Activated CD8-positive, alpha-beta memory T cell treated with anti-CD3 and anti-CD28 coated beads for 36 hours (primary cell): ENCODE measurements at regions not wholly inside any gene's neighbourhood (a gene's known extent, or its start where the extent isn't known, plus 50 kb on each side); places are given as distances from the start of the nearest gene placed in this dataset.
"Not testable (repeated sequence)": the region's sequence is repeated elsewhere in the genome, so short reads cannot be mapped to it uniquely, and the experiment has no call there.

Source experiments
- CTCF ChIA-PET: fragments of 350-600 bp; sonication (Branson Sonifier 250); formaldehyde crosslinking; loops from one replicate; lab custom pipeline; 2021; ENCODE audit warnings: antibody characterized with exemption; lab: Charles Lee
- POLR2A ChIA-PET: fragments of 350-600 bp; sonication (Branson Sonifier 250); formaldehyde crosslinking; loops from one replicate; lab custom pipeline; 2021; ENCODE audit warnings: antibody characterized with exemption; lab: Charles Lee

GRCh38 chr7:81045491-81046030 is 126.7 kb upstream of the SEMA3C start:
- CTCF ChIA-PET, result no interaction called here
- POLR2A ChIA-PET, result no interaction called here

- CTCF ChIA-PET, POLR2A ChIA-PET: not testable (repeated sequence)
Measured at GRCh38 chr7:81042646-81043045, 123.8 kb upstream of the SEMA3C start.

- ChIA-PET CTCF (no interaction called here), POLR2A (no interaction called here)
Measured at GRCh38 chr7:81040496-81040895, 121.6 kb upstream of the SEMA3C start.

GRCh38 chr7:81036871-81037270 is 118.0 kb upstream of the SEMA3C start:
- CTCF ChIA-PET, result no interaction called here

GRCh38 chr7:81036057-81036456 is 117.2 kb upstream of the SEMA3C start:
- POLR2A ChIA-PET, result no interaction called here
- CTCF ChIA-PET, result no interaction called here

More at GRCh38 chr7:81036871-81037270, 118.0 kb upstream of the SEMA3C start:
- POLR2A ChIA-PET, result no interaction called here

- ChIA-PET CTCF (no interaction called here), POLR2A (no interaction called here)
Measured at GRCh38 chr7:81031996-81032395, 113.1 kb upstream of the SEMA3C start.

- CTCF ChIA-PET, result no interaction called here
- POLR2A ChIA-PET, result no interaction called here
Measured at GRCh38 chr7:81031243-81031642, 112.4 kb upstream of the SEMA3C start.

GRCh38 chr7:81030472-81030871 is 111.6 kb upstream of the SEMA3C start:
- ChIA-PET CTCF (no interaction called here), POLR2A (no interaction called here)

- POLR2A ChIA-PET, result no interaction called here
- CTCF ChIA-PET, result no interaction called here
Measured at GRCh38 chr7:81029511-81029910, 110.7 kb upstream of the SEMA3C start.

GRCh38 chr7:81025360-81025759 is 106.5 kb upstream of the SEMA3C start:
- POLR2A ChIA-PET, result no interaction called here
- CTCF ChIA-PET, result no interaction called here

- ChIA-PET CTCF (no interaction called here), POLR2A (no interaction called here)
Measured at GRCh38 chr7:81014908-81015307, 96.1 kb upstream of the SEMA3C start.

- POLR2A ChIA-PET, result no interaction called here
Measured at GRCh38 chr7:81014266-81014665, 95.4 kb upstream of the SEMA3C start.

GRCh38 chr7:81013083-81013817 is 94.4 kb upstream of the SEMA3C start:
- ChIA-PET CTCF (no interaction called here), POLR2A (no interaction called here)

More at GRCh38 chr7:81014266-81014665, 95.4 kb upstream of the SEMA3C start:
- CTCF ChIA-PET, result no interaction called here

GRCh38 chr7:81008901-81009300 is 90.0 kb upstream of the SEMA3C start:
- ChIA-PET POLR2A (no interaction called here), CTCF (no interaction called here)

GRCh38 chr7:81007051-81007450 is 88.2 kb upstream of the SEMA3C start:
- ChIA-PET CTCF (no interaction called here), POLR2A (no interaction called here)

GRCh38 chr7:81005254-81005653 is 86.4 kb upstream of the SEMA3C start:
- CTCF ChIA-PET, result no interaction called here
- POLR2A ChIA-PET, result no interaction called here

- CTCF ChIA-PET, result no interaction called here
Measured at GRCh38 chr7:81004098-81004497, 85.2 kb upstream of the SEMA3C start.

GRCh38 chr7:81003326-81003725 is 84.5 kb upstream of the SEMA3C start:
- CTCF ChIA-PET, result no interaction called here
- POLR2A ChIA-PET, result no interaction called here

More at GRCh38 chr7:81004098-81004497, 85.2 kb upstream of the SEMA3C start:
- POLR2A ChIA-PET, result no interaction called here

- POLR2A ChIA-PET, result no interaction called here
- CTCF ChIA-PET, result no interaction called here
Measured at GRCh38 chr7:81002421-81002820, 83.6 kb upstream of the SEMA3C start.

- POLR2A ChIA-PET, result no interaction called here
- CTCF ChIA-PET, result no interaction called here
Measured at GRCh38 chr7:80999771-81000170, 80.9 kb upstream of the SEMA3C start.

- CTCF ChIA-PET, result no interaction called here
Measured at GRCh38 chr7:80999100-80999499, 80.2 kb upstream of the SEMA3C start.

More at GRCh38 chr7:80999100-80999499, 80.2 kb upstream of the SEMA3C start:
- POLR2A ChIA-PET, result no interaction called here
